Right lobe of liver (tissue), 4 donors: ENCODE measurements at regions not wholly inside any gene's neighbourhood (a gene's known extent, or its start where the extent isn't known, plus 50 kb on each side); places are given as distances from the start of the nearest gene placed in this dataset.

Experiments used
- POLR2A ChIP-seq: fragments of 450-650 bp; IDR thresholded peaks from one replicate; pipeline ENCODE4 v1.6.1; 2017; ENCODE audit warnings: antibody characterized with exemption, mild to moderate bottlenecking
- TF ChIP-seq, protein P1 (sequence below), 4 donors: fragments of 200-600 bp in 3 of 4; fragments of 450-650 bp in 1 of 4; IDR thresholded peaks; one replicate each; pipeline versions ENCODE4 v1.5.1 to v1.8.0; 2016 to 2022; ENCODE audit warnings: antibody characterized with exemption in 4 of 4, mild to moderate bottlenecking in 2 of 4
- donor health status: DM: no; HTN: no; CAD: no.
- donor health status: DM: no; HTN: no; CAD: no.
- donor health status: DM: no; HTN: yes; CAD: no.

DNA sequence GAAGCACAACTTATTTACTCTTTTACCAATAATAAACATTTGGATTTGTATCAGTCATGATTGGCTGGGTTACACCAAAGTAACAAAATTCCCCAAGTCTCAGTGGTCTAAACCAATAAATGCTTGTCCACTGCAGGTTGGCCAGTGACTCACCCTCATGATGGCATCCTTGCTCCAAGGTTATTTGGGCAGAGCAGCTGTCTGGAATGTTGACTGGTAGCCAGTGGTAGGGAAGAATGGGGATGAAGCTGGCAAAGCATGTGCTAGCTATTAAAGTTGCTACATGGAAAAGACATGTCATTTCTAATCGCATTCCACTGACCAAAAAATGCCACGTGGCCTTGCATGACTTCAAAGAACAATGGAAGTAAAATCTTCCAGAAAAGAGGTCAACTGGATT is 1168.7 kb upstream of the CELF2 start:
- TF ChIP-seq, protein P1, sequence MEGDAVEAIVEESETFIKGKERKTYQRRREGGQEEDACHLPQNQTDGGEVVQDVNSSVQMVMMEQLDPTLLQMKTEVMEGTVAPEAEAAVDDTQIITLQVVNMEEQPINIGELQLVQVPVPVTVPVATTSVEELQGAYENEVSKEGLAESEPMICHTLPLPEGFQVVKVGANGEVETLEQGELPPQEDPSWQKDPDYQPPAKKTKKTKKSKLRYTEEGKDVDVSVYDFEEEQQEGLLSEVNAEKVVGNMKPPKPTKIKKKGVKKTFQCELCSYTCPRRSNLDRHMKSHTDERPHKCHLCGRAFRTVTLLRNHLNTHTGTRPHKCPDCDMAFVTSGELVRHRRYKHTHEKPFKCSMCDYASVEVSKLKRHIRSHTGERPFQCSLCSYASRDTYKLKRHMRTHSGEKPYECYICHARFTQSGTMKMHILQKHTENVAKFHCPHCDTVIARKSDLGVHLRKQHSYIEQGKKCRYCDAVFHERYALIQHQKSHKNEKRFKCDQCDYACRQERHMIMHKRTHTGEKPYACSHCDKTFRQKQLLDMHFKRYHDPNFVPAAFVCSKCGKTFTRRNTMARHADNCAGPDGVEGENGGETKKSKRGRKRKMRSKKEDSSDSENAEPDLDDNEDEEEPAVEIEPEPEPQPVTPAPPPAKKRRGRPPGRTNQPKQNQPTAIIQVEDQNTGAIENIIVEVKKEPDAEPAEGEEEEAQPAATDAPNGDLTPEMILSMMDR (IDR thresholded peaks at IDR 0.05): no peak
- no peak for TF ChIP-seq POLR2A
